AG04450 (cell line): ENCODE measurements at regions not wholly inside any gene's neighbourhood (a gene's known extent, or its start where the extent isn't known, plus 50 kb on each side); places are given as distances from the start of the nearest gene placed in this dataset.

Experiments
- CTCF ChIA-PET: fragments of 300-600, 350-600 bp; formaldehyde crosslinking; extraction: SDS; loops from one replicate; lab custom pipeline; 2022; ENCODE audit warnings: antibody characterized with exemption, inconsistent platforms; lab: Charles Lee
- POLR2A ChIA-PET: fragments of 350-600 bp; formaldehyde crosslinking; extraction: SDS; loops from one replicate; lab custom pipeline; 2021; ENCODE audit warnings: antibody characterized with exemption, inconsistent platforms; lab: Yijun Ruan, JAX
- DNase-seq: peaks from one replicate; pipeline ENCODE4 v3.0.0-alpha.2; 2011; ENCODE audit warnings: low read depth, low spot score
- H3K27ac ChIP-seq: one replicate; pipeline ENCODE4 v1.5.1; 2012; ENCODE audit warnings: low read depth, low read length, control low read depth
- H3K27me3 ChIP-seq: one replicate; pipeline ENCODE4 v1.6.0; 2012; ENCODE audit warnings: low read length; ENCODE audit not compliant: control insufficient read depth, insufficient read depth
- H3K4me3 ChIP-seq: 2 replicates; pipeline ENCODE4 v1.5.1; 2011; ENCODE audit warnings: mild to moderate bottlenecking, low read depth, low read length, control low read depth
- H3K9me3 ChIP-seq: 2 replicates; pipeline ENCODE4 v1.5.1; 2012; ENCODE audit warnings: low read length; ENCODE audit not compliant: control insufficient read depth, insufficient read depth
- TF ChIP-seq, protein P1 (sequence below): IDR thresholded peaks from 2 replicates; pipeline ENCODE4 v1.5.1; 2011; ENCODE audit warnings: low read depth, low read length, control low read depth, inconsistent platforms

DNA sequence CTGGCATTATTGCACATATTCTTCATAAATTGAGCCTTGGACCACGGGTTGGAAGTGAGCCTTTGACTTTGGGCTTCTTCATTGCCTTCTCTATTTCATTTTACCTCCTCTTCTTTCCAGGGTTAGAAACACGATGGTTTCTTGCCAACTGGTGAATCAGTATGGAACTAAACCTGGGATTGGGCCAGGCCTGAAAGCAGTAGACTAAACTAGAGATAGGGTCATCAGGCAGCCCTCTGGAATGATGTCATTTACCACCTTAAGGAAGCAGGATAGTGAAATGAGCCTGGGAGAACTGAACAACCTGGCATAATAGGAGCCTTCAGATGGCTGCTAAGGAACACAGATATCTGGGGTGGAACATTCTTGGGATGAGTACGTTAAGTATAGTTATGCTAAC, 67.5 kb upstream of the ATP8A1 start:
- H3K4me3 ChIP-seq: no peak overlapping the region
- DNase-seq: no peak
- ChIA-PET POLR2A (no interaction called here), CTCF (no interaction called here)
- H3K27me3 ChIP-seq: no peaks in the 10 kb centered on the region
- TF ChIP-seq, protein P1, sequence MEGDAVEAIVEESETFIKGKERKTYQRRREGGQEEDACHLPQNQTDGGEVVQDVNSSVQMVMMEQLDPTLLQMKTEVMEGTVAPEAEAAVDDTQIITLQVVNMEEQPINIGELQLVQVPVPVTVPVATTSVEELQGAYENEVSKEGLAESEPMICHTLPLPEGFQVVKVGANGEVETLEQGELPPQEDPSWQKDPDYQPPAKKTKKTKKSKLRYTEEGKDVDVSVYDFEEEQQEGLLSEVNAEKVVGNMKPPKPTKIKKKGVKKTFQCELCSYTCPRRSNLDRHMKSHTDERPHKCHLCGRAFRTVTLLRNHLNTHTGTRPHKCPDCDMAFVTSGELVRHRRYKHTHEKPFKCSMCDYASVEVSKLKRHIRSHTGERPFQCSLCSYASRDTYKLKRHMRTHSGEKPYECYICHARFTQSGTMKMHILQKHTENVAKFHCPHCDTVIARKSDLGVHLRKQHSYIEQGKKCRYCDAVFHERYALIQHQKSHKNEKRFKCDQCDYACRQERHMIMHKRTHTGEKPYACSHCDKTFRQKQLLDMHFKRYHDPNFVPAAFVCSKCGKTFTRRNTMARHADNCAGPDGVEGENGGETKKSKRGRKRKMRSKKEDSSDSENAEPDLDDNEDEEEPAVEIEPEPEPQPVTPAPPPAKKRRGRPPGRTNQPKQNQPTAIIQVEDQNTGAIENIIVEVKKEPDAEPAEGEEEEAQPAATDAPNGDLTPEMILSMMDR: no peak
- no peak overlapping the region for H3K27ac ChIP-seq
- no peaks in the 10 kb centered on the region for H3K9me3 ChIP-seq

DNA sequence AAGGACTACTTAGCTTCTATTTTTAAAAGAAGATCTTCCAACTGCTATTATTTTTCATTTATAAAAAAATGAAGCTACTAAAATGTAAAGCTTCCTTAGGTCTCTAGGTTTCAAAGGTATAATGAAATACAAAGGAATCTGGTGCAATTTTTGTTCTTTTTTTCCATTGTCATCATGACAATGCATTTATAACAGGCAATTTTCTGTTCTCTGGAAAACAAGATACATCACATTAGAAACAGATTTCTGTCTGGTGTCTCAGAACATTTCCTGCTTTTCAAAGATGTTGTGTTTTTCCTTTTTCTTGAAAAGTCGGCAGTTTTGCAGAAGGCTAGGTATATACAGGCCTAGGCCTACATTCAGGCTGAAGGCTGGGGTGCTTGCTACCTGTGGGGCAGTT, 63.6 kb upstream of the ATP8A1 start:
- no peak for DNase-seq
- TF ChIP-seq, protein P1: no peak
- Histone ChIP-seq H3K27me3 (no peaks in the 10 kb centered on the region), H3K27ac (no peak overlapping the region), H3K4me3 (no peak overlapping the region), H3K9me3 (no peaks in the 10 kb centered on the region)
- POLR2A ChIA-PET: no interaction called here
- CTCF ChIA-PET: no interaction called here

DNA sequence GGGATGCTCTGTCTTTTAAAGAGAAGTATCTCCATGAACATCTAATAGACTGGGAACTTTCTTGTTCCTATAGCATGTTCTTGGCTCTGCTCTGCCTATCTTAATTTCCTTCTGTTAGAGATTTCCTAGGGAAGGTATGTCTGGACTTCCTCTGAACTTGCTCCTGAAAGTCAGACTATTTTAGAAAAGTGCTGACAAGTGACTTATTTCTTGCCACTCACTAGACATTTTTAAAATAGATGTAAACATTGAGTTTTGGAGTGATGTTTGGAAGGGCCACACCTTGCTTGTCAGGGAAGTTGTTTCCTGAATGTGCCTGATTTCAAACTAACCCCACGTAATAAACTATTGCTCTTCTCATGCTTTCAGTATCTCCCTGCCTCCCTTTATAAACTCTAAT, 62.4 kb upstream of the ATP8A1 start:
- Histone ChIP-seq H3K9me3 (no peaks in the 10 kb centered on the region), H3K4me3 (no peak overlapping the region), H3K27ac (no peak overlapping the region), H3K27me3 (no peaks in the 10 kb centered on the region)
- DNase-seq: no peak
- CTCF ChIA-PET: no interaction called here
- POLR2A ChIA-PET: no interaction called here
- TF ChIP-seq, protein P1: no peak

DNA sequence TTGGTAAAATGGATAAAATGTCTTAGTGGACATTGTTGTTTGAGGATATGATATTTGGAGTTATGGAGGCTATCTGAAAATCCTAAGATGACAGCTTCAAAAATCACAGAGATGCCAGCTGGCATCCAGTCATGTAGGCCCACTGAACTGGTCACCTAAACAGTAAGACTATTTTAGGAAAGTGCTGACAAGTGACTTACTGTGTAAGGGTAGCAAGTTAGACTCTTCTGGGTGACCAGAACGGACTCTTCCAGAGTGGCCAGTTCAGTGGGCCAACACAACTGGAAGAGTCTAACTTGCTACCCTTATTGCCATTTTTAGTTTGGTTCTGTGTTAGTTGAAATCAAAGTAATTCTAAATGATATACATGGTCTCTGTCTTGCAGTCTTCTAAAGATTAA, 61.4 kb upstream of the ATP8A1 start:
- no peak for DNase-seq
- H3K27ac ChIP-seq: no peak overlapping the region
- no peaks in the 10 kb centered on the region for H3K9me3 ChIP-seq
- no peak overlapping the region for H3K4me3 ChIP-seq
- H3K27me3 ChIP-seq: no peaks in the 10 kb centered on the region
- POLR2A ChIA-PET: no interaction called here
- TF ChIP-seq, protein P1: no peak
- CTCF ChIA-PET: no interaction called here

DNA sequence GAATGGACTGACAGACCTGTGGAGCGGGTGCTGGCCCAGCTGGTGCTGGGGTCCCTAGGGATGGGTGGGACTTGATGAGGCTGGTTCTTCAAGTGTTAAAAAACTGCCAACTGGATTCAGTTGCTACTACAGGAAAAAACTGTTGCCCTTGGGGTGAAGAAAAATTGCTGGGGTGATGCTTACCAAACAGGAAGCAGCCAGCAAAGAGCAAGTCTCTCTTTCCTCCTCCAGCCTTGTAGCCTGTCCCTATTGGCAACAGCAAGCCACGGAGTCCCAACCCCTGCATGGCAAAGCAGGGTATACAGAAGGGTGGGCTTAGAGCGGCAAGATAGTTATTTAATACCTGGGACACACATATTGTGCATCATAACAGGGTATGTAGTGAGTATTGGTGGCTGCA, 60.1 kb upstream of the ATP8A1 start:
- Histone ChIP-seq H3K9me3 (no peaks in the 10 kb centered on the region), H3K27ac (no peak overlapping the region), H3K27me3 (no peaks in the 10 kb centered on the region), H3K4me3 (no peak overlapping the region)
- TF ChIP-seq, protein P1: no peak
- ChIA-PET CTCF (no interaction called here), POLR2A (no interaction called here)
- DNase-seq: no peak
